HG03432 (cell line): ENCODE measurements at regions not wholly inside any gene's neighbourhood (a gene's known extent, or its start where the extent isn't known, plus 50 kb on each side); places are given as distances from the start of the nearest gene placed in this dataset.
"Not testable (repeated sequence)": the region's sequence is repeated elsewhere in the genome, so short reads cannot be mapped to it uniquely, and the experiment has no call there.

Experiments used
- ATAC-seq: cut with Tn5 transposase; IDR thresholded peaks from one replicate; pipeline ENCODE4 v1.9.1; 2021; ENCODE audit warnings: mild to moderate bottlenecking, moderate library complexity; ENCODE audit not compliant: unreplicated experiment

GRCh38 chr4:4670869-4671268 is 129.0 kb upstream of the STX18 start:
- ATAC-seq: no peak

- ATAC-seq: no peak
These were observed 126.7 kb upstream of the STX18 start for GRCh38 chr4:4668355-4669210.

GRCh38 chr4:4667622-4668081 is 125.8 kb upstream of the STX18 start:
- no peak for ATAC-seq

- no peak for ATAC-seq
These were observed 125.1 kb upstream of the STX18 start for GRCh38 chr4:4666693-4667621.

GRCh38 chr4:4666187-4666586 is 124.3 kb upstream of the STX18 start:
- no peak for ATAC-seq

DNA sequence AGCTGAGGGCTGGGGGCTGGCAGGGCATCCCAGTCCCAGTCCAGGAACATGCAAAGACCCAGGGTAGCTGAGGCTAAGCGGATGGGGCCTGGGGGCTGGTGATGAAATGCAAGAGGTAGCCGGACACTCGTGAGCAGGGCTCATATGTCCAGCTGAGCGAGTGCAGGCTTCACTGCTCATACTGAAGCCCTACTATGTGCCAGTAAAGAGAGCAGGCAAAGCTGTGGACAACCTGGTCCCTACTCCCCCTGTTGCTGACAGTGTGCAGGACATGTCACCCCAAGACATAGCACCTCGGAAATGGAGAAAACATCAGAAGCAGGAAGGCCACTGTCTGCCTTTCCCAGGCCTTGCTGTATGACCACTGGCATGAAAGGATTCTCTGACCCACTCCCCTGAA is 122.4 kb upstream of the STX18 start:
- ATAC-seq: no peak

- ATAC-seq: no peak
These were observed 121.2 kb upstream of the STX18 start for GRCh38 chr4:4663028-4663427.

GRCh38 chr4:4662230-4662629 is 120.4 kb upstream of the STX18 start:
- ATAC-seq: no peak

DNA sequence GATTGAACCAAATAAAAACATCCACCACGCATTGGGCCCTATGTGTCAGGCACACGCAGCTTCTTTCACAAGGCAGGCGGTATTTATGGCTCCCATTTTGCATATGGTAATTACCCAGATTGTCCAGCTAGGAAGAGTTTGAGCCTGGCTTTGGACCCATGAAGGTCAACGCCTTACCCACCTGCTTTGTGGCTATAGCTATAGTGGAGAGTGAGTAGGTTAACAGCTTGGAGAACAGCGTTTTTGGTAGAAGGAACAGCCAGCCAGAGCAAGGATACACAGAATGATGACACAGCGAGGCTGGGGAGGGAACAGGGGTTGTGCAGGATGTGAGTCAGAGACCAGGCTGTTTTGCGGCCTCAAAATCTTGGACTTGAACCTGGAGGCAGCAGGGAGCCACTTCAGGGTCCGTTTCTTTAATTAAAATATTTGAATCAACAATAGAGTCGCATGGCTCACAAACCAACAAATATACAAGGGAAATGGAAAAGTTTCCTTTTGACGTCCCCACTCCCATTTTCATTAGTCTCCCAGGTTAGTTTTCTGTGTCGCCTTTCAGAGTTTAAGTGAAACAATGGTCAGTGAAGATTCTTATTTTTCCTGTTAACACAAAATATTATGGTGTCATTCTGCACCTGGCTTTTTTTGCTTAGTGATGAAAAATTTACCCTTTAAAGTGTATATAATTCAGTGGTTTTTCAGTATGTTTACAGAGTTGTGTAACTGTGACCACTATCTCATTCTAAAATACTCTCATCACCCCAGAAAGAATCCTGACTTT is 118.2 kb upstream of the STX18 start:
- ATAC-seq: no peak

DNA sequence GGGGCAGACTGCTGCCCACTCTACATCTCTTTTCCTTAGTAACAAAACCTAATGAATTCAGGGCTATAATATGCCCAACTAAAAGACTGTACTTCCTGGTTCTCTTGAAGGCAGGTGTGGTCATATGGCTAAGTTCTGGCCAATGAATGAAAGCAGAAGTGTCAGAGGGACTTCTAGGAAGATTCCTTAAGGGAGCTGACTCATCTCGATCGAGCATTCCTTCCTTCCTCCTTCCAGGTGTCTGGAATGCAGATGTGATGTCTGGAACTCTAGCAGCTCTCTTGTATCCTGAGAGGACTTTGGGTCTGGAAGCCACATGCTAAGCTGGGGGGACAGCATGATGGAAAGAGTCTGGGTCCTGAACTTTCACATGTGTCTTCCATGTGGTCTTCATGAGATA is 116.2 kb upstream of the STX18 start:
- no peak for ATAC-seq

GRCh38 chr4:4656977-4657376 is 115.1 kb upstream of the STX18 start:
- ATAC-seq: no peak

DNA sequence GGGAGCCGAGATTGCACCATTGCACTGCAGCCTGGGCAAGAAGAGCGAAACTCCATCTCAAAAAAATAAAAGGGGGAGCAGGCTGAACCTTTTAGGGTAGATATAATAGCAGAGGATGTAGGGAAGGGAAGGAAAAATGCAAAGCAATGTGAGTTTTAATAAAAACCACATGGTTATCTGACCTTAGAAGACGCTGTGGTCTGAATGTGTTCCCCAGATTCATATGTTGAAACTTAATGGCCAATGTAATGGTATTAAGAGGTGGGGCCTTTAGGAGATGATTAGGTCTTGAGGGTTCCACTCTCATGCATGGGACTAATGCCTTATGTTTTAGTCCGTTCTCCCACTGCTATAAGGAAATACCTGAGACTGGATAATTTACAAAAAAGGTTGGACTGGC is 114.1 kb upstream of the STX18 start:
- no peak for ATAC-seq

DNA sequence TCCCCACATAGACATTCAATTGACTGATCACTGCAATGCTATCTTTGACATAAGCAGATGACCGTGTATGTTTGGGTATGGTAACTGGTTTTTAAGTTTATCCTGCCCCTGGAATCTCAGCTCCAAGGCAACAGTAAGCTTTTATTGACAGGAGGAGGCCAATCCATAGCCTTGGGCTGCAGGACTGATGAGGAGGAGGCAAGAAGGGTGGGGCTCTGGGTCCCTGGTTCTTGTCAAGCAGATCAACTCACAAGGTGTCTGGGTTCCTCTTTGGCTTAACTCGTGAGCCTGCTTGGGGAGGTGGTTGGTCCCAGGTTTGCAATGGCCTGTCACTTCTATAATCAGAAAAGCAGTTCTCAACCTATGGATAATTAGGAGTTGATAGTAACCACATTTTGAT is 113.2 kb upstream of the STX18 start:
- no peak for ATAC-seq

- no peak for ATAC-seq
These were observed 110.2 kb upstream of the STX18 start for GRCh38 chr4:4651811-4652755.

DNA sequence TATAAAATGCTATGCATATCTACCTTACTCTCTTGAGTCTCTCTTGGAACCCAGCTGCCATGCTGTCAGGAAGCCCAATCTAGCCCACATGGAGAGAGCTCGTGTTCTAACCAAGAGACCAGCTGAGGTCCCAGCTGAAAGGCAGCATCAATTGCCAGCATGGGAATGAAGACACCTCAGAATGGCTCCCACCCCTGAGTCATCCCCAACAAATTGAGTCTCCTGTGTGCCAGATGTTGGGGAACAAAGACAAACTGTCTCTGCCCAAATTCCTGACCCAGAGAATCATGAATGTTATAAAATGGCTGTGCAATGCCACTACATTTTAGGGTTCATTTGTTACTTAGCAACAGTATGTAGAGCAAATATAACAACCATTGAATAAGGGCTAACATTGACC is 105.2 kb upstream of the STX18 start:
- ATAC-seq: no peak

DNA sequence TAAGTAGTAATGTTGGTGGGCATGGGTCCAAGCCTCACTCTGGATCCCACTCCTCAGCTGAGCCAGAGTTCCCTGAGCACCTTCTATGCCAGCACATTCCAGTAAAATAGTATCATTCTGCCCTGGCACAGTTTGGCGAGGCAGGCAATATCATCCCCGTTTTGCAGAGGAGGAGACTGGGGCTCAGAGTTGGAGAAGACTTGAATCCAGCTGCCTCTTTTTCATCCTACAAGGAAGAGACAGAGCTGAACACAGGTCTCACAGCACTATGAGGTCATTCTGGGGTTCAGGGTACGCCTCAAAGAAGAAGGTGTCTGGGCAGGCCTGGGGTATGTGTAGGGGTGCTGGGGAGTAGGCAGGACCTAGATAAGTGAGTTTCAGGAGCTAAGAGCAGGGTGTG is 103.9 kb upstream of the STX18 start:
- no peak for ATAC-seq

GRCh38 chr4:4644277-4644676 is 102.4 kb upstream of the STX18 start:
- not testable (repeated sequence) for ATAC-seq

DNA sequence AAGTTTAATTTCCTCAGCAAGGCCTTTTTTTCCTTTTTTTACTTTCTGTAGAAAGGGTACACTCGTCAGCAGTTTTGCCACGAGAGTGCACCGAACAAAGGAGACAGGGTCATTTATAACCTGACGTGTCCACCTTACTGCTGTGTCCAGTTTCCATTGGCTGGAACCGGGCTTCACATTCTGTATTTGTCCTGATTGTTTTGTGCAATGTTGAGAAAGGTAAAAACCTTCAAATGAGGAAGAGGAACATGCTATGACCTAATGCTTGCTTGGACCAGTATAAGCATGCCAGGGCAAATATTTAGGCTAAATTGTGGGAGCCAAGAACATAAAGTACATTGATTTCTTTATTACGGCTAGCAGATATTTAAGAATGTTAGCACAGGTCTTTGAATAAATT is 101.9 kb upstream of the STX18 start:
- not testable (repeated sequence) for ATAC-seq

DNA sequence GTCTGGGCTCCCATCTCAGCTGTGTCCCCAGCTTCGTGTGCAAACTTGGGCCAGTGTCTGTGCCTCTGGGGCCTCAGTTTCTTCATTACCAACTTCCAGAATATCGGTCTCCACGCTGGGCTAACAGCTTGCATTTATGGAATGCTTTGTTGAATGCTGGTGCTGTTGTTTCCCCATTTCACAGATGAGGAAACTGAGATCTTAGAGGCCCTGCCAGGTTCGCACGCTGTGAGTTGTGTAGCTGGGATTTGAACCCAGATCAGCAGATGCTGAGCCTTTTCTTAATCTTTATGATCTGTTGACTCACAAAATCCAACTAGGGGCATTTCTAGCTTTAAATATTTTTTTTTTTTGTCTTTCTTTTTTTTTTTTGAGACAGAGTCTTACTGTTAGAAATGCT is 101.5 kb upstream of the STX18 start:
- no peak for ATAC-seq

- no peak for ATAC-seq
These were observed 100.7 kb upstream of the STX18 start for GRCh38 chr4:4642496-4643000.
